Fibroblast of the conjunctiva (primary cell): ENCODE measurements at regions not wholly inside any gene's neighbourhood (a gene's known extent, or its start where the extent isn't known, plus 50 kb on each side); places are given as distances from the start of the nearest gene placed in this dataset.

Experiments
- DNase-seq: peaks from one replicate; pipeline ENCODE4 v3.0.0-alpha.2; 2010; ENCODE audit warnings: low read depth

DNA sequence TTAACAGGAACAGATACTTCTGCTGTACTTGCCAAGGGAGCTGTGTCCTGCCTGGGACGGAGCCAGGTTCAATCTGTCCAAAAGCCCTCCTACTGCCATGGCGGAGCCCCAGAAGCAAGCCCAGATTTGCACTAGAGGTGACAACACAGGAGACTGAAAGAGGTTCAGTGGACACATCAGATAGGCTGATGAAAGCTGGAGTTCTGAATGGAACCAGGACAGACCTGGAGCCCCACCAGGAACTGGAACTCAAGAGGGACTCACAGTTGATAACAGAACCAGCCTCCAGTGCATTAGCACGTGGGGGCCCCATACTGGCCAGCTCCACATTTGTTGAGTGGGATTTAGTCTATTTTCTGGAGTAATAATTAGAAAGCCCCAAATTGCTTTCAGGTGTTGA is 315.5 kb downstream of the ARRDC4 start:
- no peak for DNase-seq

DNA sequence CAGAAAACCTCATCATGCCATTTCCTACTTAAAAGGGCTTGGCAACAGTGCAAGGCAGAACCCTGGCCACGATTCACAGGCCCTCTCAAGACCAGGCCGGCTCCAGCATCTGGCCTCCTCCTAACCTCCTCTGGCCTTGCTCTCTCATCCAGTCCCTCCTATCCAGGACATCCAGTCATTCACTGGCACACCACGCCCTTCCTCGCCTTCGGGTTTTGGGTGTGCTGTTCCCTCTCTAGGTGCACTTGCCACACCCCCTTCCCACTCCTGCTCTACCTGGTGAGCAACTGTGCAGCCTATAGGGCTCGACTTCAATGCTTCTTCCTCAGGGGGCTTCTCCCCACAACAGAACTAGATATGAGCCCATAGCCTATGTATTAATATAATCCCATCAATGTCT is 317.1 kb downstream of the ARRDC4 start:
- DNase-seq = no peak

DNA sequence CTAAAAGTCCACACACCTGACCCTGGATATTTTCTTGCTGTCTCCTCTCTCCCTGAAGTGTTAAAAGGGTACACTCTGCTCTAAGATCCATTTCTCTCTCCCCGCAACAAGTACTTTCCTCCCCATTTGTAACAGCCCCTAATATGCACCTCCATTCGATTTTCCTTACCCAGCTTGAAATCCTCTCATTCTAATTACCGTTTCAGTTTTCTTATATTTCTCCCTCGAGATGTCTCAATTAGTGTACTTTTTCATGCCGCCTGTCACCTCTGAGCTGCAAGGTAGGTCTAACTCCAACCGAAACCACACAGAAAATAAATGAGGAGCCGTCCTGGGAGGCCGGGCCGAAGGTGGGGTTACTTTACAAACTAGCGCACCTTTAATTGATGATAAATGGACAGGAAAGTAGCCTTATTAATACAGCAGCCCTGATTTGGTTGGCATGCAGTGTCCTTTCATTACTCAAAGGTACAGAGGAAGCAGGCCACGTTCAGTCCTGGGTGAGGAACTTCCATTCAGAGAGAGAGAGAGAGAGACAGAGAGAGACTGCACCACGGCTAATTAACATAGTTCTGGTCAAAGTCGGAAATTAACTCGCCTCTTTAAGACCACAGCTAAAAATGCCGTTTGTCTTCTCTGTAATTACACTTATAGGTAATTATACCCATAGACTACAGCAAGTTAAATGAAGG is 319.9 kb downstream of the ARRDC4 start:
- DNase-seq = no peak

DNA sequence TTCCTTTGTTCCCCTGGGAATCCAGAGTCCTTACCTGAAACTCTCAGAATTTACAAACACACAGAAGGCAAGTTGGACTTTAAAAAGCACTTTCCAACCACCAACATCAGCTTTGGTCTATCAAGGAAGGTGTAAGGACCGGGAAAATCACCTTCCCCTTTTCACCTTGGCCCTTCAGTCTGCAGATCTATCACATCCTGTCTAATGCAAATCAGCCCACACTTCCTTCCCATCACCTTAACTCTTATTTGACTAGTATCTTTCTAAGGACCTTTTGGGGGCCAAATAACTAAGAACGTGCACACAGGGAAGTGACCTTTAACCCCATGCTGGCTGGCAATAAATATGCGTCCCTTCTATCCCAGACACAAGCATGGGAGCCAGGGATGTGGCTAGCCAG is 320.6 kb downstream of the ARRDC4 start:
- no peak for DNase-seq

DNA sequence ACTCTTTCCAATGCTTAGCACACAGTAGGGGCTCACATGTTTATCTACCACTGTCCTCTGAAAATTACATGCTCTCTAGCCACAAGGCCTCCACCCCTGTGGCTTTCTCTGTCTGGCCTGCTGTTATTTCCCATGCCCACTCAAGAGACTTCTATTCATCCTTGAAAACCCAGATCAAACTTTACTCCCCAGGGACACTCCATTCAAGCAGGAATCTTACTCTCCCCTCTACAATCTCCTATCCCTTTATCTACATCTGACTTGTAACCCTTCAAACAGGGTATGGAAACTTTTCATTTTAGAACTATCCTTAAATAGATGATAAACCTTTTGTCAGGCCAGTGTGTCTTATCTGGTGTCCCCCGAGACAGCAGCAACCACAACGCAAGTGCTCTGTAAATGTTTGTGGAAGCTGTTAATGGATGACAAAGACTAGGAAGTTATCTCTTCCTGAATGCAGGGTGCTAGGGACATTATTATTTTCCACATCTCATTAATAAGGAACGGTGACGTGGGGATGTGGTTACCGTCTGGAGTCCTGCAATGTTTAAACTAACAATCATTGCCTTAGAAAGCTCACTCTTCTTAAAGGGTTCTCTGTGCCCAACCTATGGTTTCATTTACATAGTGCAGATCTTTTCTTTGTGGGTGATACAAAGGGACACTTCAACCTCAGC is 322.3 kb downstream of the ARRDC4 start:
- no peak for DNase-seq

DNA sequence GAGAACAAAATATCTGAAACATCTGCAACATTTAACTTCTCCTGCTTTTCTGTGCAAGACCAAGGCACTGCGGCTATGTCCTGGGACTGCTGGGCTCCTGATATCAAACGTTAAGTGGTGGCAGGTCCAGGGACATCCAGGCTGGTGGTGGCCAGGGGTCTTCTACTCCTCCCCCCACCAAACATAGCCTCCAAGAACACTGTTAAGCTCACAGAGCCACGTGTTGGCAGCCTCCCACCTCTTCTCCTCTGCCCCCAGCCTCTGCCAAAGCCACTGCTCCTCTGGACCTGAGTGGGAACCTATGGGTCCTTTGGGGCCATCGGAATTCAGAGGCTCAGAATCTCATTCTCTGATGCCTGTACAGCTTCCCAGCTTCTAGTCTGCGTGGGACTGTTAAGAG is 325.7 kb downstream of the ARRDC4 start:
- DNase-seq = no peak

DNA sequence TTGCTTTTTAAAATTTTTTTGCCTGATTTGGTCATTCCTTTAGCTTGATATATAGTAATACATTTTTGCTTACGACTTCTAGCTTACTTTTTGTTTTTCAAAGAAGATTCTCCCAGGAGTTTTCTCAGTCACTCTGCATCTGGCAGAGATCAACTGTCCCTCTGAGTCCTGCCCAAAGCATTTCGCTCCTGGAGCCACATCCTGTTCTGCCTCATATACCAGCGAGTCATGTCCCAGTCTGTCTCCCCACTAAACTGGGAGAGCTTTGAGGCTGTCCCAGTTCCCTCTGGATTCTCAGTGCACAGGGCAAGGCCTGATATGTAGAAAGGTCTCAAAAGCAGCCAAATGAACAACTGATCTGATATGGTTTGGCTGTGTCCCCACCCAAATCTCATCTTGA is 326.3 kb downstream of the ARRDC4 start:
- no peak for DNase-seq

DNA sequence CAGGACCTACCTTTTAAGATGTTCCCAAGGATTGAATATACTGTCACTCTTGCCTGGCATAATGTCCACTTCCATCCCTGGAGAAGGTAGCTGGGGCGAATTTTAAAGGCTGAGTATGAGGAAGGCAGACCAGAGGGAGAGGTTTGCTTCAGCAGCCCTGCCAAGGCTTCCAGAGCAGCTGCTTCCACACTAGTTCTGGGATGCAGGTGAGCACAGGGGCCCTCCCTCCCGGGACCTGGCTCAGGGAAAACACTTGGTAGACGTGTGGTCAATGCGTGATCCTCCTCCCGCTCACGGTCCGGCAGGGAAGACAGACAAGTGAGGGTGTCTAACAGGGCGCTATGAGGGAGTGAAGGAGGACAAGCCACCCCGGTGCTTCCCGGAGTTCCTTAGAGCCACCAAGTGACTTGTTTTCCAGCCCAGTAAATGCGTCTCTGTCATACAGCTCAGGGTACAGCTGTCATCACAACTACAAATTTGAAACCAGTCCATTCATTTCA is 327.6 kb downstream of the ARRDC4 start:
- no peak for DNase-seq

DNA sequence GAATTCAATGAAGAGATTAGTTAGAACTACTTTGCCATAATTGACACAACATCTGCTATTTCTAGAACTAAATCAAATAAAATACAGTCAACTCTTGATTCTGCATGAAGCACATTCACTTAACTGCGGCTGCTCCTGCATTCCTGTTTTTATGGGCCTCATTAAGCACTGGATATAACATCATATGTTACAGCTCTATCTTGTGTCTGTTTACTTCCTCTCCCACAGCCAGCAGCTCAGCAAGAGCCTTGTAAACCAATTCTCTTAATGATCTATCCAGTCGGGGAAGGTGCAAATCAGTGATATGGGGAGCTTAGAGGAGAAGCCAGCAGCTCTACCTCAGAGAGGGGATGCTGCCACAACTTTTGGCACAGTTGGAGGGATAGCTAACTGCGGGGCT is 329.2 kb downstream of the ARRDC4 start:
- no peak for DNase-seq

DNA sequence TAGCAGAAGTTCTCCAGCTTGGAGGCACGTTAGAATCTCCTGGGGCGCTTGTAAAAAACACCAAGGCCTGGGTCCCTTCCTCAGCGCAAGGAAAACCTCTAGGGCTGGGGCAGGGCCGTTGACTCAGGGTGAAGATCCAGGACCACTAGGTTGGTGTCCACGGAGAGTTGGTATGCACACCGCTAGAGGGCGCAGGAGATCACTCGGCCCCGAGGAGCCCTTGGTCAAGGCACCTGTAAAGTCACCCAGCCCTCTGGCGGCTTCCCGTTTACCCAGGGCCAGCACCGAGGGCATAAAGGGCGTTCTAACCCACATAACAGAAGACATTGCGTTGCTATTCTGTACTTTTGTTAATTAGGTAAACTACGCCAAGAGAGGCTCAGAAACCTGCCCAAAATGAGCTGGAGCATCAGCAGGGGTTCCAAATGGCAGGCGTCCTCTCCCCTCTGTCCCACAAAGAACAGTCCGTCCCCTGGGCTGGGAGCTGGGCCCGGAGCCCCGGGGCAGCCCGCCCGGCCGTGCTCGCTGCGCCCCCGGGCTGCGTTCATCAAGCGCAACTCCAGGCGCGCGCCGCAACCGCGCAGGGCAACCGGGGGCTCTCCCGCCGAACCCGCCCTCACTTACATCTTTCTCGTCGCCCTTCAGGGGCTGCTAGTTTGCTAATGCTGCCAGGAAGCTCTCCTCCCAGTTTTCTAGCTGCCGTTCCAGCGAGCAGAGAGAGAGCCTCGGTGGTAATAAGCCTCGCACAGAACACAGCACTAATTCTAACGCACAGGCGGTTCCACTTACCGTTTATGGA is 332.1 kb downstream of the ARRDC4 start:
- no peak for DNase-seq

DNA sequence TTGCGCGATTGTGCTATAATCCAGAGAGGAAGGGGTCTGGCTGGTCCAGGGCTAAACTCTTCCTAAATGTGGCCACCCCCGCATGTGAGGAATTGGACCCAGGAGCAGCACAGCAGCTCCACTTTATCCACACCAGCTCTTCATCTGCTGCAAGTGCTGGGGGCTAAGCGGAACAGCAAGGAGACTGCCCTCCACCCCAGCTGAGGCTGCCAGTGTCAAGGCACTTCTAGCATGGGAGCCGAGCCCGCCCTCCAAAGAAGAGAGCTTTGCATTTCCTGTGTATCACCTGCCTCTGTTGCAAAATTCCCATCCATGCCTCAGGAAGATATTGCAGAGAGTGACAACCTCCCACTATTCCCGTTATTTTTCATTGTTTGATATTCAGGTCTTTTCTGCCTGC is 333.6 kb downstream of the ARRDC4 start:
- DNase-seq = no peak

DNA sequence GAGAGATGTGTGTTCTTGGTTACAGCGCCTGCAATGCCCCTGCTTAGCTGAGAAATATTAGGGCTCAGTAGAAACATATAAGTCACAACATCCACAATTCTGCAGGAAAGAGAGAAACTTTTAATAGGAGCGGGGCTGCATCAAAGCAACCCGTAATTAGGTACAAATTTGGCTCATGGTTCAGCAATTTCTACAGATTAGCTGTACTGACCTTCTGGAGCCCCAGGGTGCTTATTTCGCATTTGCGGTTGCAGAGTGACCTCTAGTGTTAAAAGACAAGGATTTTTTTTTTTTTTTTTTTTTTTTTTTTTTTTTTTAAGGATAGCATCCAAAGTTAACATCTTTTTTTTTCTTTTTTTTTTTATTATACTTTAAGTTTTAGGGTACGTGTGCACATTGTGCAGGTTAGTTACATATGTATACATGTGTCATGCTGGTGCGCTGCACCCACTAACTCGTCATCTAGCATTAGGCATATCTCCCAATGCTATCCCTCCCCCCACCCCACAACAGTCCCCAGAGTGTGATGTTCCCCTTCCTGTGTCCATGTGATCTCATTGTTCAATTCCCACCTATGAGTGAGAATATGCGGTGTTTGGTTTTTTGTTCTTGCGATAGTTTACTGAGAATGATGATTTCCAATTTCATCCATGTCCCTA is 334.7 kb downstream of the ARRDC4 start:
- DNase-seq = peak; percentile 27

DNA sequence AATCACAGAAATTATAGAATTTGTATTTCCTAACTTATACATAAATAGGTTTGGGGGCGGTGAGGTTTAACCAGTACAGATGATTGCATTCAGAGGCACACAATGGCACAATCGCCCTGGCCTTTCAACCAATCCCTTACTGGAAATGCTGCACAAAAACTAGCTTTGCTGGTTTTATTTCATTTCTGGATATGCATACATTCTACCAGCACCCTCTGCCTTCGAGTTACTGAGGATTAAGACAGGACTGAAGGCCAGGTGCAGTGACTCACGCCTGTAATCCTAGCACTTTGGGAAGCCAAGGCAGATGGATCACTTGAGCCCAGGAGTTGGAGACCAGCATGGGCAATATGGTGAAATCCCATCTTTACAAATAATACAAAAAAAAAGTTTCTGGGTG is 336.1 kb downstream of the ARRDC4 start:
- no peak for DNase-seq

DNA sequence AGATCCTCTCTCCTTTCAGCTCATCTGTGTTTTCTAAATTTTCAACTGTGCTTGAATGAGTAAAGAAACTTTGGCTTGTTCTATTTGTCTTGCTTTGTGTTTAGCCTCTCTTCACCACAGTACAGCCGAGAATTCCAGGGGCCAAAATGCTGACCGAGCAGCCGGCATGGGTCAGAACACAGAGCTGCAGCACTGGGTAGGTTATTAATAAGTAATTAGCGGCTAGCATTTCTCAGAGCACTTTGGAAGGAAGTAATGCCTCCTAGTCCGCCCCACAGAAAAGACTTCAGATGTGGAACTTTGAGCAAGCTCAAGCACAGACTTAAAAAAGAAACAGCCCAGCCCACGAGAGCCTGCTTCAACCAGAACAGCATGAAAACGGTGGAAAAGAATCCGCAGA is 343.9 kb downstream of the ARRDC4 start:
- no peak for DNase-seq

DNA sequence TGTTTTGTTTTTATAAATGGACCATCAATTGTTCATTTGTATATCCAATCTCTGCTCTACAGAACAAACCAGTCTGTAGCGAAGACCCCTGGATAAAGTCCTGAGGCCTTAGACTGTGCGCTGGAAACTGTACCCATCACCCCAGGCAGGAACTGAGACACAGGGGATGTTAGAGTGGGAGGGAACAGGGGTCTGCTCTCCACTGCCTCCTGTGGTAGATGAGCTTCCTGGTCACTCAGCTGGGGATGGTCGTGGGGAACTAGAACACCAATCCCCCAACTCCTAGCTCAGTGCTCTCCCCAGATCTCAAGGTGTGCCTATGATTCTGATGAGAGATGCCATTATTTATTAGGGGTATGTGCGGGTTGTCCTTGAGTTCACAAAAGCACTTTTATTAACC is 340.2 kb upstream of the IGF1R start:
- DNase-seq = no peak

DNA sequence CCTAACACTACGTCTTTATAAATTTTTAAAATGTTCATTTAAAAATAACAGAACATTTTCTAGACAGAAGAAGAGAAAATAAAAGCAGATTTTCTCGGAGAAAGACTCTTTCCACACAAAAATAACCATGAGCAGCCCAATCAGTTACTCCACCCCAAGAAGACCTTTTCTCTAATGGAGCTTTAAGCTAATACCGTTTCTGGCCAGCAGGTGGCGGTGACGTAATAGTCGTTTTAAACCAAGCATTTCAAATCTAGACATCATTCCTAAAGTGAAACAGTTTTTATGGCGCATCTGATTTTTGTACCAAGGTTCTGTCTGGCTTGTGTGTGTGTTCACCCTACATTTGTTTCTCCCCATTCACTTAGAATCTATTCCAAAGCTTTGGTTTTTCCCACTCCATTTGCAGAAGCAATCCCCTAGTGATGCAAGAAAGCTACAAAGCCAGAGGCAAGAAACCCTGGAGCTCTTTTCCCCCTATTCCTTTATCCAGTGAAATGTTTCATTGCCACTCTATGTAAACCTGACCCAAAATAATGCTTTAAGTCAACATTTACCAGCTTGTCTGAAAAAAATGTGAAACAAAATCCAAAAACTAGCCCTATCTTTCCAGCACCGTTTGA is 336.7 kb upstream of the IGF1R start:
- DNase-seq = peak; percentile 49

DNA sequence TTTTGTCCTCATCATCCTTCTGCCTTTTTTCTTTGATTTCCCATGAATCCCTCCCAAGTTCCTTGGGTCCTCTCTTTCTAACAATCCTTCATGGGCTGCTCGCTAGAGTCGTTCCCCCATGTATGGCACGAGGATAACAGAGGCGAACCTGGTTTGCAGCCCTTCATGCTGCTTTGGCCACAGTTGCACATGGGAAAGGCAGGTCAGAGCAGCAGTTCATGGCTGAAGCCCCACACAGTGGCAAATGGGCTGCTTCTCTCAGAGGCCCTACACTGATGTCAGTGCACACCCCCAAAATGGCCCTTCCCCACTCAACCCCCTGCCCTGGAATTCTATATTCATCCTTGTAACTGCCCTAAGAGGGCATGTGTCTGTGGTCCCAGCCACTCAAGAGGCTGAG is 335.4 kb upstream of the IGF1R start:
- no peak for DNase-seq

DNA sequence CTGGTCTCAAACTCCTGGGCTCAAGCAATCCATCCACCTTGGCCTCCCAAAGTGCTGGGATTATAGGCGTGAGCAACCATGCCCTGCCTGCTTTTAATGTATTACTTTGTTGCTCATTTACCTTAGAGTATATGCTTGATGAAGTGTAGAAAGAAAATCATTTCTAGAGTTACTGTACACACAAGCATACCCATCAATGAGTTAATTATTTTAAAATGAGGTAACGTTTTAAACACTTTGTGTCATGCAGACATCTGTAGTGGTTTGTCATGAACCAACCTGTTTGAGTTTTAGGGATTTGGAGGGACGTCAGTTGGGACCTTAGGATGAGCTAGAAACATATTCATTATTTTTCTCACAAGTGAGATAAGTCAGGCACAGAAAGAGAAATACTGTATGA is 332.4 kb upstream of the IGF1R start:
- no peak for DNase-seq

DNA sequence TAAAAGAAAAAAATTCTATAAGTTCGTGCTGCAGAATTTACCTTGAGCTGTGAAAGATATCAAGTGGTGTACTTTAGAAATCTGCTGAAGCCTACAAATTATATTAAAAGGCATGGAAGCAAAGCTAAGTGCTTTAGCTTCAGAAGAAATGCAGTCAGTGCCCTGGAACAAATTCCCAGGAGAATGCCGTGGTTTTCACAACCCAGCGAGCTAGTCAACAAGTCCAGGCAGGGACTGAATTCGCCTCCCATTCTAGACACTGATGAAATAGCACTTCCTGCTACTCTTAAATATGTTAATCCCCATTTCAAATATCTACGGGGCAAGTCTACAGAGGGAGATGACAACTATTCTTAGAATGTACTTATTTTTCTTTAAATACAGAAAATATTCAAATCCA is 326.4 kb upstream of the IGF1R start:
- DNase-seq = no peak

DNA sequence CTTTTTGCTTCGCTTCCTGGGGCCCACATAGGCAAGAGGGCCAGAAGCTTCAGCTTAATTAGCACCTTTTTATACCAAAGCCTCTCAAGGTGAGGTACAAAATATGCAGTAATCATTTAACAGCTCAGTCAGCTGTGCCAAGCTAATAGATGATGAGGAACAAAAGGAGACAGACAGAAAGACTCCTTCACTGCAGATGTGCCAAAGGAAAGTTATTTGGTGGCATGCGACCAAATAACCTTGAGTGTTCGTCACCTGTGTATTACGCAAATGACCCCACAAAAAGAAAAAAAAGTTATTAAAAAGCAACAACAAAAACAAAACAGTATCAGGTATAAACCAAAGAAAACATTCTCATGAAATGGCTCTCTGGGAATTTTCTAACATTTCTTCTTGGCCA is 325.8 kb upstream of the IGF1R start:
- DNase-seq = no peak

DNA sequence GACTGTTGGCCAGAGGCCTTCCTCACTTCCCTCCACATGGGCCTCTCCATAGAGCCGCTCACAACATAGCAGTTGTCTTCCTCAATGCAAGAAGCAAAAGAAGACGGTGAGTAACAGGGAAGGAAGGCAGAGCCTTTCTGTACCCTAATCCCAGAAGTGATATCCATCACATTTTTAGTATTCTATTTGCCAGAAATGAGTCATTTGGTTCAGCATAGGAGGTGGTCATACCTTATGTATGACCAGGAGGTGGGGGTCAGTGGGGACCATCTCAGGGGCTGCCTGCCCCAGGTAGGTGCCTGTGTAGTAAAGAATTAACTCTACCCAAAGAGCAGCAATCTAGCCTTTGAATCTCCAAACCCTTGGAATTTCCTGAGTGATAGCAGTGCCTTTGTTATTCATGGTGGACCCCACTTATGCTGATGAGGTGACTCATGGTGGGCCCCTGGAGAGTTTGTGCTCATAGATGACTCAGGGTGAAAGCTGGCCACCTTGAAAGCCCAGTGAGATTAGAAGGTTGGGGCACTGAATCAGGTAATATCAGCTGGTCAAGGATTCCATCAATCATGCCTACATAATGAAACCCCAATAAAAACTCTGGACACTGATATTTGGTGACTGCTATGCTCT is 323.9 kb upstream of the IGF1R start:
- DNase-seq = no peak

DNA sequence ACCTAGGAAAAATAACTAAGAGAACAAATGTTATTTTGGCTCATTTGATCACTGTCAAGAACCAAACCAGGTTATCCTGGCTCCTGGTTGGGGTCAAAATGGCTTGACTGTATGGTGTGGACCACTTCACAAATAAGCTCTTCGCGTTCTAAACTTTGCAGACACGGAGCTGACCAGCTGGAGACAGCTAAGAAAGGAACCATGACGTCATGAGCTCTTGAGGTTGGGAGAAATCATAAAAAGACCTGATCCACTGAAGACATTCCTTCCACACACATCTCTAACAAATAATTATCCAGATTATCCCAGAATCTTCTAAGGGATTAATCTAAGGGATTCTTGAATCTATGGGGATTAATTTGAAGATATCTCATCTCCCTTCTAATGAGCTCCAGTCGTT is 321.5 kb upstream of the IGF1R start:
- no peak for DNase-seq
